BJ (cell line): ENCODE measurements at regions not wholly inside any gene's neighbourhood (a gene's known extent, or its start where the extent isn't known, plus 50 kb on each side); places are given as distances from the start of the nearest gene placed in this dataset.

Experiments used
- CTCF ChIA-PET: fragments of 350-600 bp; formaldehyde crosslinking; extraction: SDS; loops from one replicate; lab custom pipeline; 2021; ENCODE audit warnings: antibody characterized with exemption, inconsistent platforms; lab: Yijun Ruan, JAX
- POLR2A ChIA-PET: fragments of 300-600 bp; sonication (Branson Sonifier 250); formaldehyde crosslinking; extraction: SDS; loops from one replicate; lab custom pipeline; 2021; ENCODE audit warnings: antibody characterized with exemption; lab: Charles Lee
- DNase-seq: peaks from one replicate; pipeline ENCODE4 v3.0.0-alpha.2; 2011; ENCODE audit warnings: low read depth
- H3K27me3 ChIP-seq: 2 replicates; pipeline ENCODE4 v1.6.0; 2011; ENCODE audit warnings: low read length; ENCODE audit not compliant: control insufficient read depth, insufficient read depth
- H3K36me3 ChIP-seq: 2 replicates; pipeline ENCODE4 v1.5.1; 2011; ENCODE audit warnings: low read length; ENCODE audit not compliant: control insufficient read depth, insufficient read depth
- H3K4me3 ChIP-seq: 2 replicates; pipeline ENCODE4 v1.5.1; 2011; ENCODE audit warnings: low read depth, mild to moderate bottlenecking, control low read depth, low read length
- TF ChIP-seq, protein P1 (sequence below): IDR thresholded peaks from 2 replicates; pipeline ENCODE4 v1.5.1; 2011; ENCODE audit warnings: low read depth, mild to moderate bottlenecking, control low read depth, inconsistent platforms, low read length, moderate library complexity; ENCODE audit not compliant: insufficient read depth

DNA sequence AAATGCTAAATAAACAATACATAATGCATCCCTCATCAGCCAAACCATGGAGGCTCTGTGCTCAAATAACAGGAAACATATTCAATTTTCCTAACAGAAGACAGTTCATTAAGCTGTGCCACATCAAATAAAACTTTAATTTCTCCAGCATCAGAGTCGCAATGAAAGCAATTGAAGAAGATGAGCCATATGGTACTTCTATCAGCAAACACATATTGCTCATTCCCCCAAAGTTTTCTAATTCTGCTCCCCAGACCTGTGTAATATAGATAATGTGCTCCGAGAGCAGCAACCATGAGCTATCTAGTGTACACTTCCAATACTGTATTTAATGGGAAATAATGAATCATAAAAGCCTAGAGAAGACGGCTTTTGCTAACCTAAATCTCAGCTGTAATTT is 263.2 kb downstream of the MEIS1 start:
- ChIA-PET CTCF (interaction anchor here (1.2 kb wide), 1 partner anchor 14 kb away, joined by 3 read pairs; no protein-coding TSS in a partner anchor), POLR2A (no interaction called here)
- Histone ChIP-seq H3K4me3 (no peak overlapping the region), H3K27me3 (no peaks in the 10 kb centered on the region), H3K36me3 (no peaks in the 10 kb centered on the region)
- no peak for DNase-seq
- TF ChIP-seq, protein P1, sequence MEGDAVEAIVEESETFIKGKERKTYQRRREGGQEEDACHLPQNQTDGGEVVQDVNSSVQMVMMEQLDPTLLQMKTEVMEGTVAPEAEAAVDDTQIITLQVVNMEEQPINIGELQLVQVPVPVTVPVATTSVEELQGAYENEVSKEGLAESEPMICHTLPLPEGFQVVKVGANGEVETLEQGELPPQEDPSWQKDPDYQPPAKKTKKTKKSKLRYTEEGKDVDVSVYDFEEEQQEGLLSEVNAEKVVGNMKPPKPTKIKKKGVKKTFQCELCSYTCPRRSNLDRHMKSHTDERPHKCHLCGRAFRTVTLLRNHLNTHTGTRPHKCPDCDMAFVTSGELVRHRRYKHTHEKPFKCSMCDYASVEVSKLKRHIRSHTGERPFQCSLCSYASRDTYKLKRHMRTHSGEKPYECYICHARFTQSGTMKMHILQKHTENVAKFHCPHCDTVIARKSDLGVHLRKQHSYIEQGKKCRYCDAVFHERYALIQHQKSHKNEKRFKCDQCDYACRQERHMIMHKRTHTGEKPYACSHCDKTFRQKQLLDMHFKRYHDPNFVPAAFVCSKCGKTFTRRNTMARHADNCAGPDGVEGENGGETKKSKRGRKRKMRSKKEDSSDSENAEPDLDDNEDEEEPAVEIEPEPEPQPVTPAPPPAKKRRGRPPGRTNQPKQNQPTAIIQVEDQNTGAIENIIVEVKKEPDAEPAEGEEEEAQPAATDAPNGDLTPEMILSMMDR: no peak

DNA sequence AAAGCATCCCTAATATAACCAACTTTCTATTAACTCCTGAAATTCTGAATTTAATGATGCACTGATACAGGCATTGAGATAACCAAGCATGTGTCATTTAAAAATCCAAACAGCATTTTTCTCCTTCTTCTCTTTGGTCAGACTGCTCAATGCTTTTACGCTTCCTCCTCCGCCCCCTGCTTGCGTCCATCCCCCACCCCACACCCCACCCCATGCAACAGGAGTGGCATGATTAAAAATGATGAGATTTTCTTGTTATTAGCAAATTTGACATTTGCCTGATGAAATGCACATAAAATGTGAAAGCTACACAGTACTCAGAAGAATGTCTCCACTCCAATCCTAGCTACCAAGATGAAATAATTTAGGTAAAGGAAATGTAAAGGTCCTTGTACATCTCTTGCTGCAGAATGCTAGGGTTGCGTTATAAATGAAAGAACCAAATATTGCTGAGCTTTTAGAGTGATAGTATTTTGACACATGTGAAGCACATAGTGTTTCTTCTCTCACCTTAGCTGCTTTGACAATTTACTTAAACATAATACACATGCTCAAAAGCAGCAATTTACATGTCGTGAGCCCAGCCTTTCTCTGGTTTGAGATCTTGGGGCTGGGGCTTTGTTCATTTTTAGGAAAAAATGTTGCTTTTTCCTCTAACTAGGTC is 263.8 kb downstream of the MEIS1 start:
- no peak for DNase-seq
- Histone ChIP-seq H3K4me3 (no peak overlapping the region), H3K36me3 (no peaks in the 10 kb centered on the region), H3K27me3 (no peaks in the 10 kb centered on the region)
- TF ChIP-seq, protein P1: no peak
- ChIA-PET POLR2A (interaction anchor here (0.6 kb wide), 1 partner anchor 1639 kb away, joined by 3 read pairs; no protein-coding TSS in a partner anchor), CTCF (interaction anchor here (0.6 to 1.2 kb wide), 3 partner anchors 14 to 95 kb away, joined by 3 to 4 read pairs (median 3); no protein-coding TSS in a partner anchor)

DNA sequence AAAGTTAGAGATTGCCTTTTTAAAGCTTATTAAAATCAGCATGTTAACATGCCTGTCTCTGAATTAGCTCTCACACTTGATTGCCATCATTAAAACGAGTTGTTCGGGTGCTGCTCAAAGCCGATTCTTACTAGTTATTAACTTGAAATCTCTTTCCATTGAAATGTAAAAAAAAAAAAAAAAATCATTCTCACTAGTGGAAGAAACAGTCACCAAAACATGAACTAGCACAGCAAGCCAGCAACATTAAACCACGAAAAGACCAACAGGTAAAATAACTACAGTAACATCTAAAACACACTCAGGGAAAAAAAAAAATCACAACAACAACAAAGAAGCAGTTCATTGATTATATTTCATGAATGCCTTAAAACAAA is 264.5 kb downstream of the MEIS1 start:
- no peaks in the 10 kb centered on the region for H3K27me3 ChIP-seq
- ChIA-PET CTCF (interaction anchor here (0.8 kb wide), 1 partner anchor 37 kb away, joined by 4 read pairs; no protein-coding TSS in a partner anchor), POLR2A (no interaction called here)
- H3K4me3 ChIP-seq: no peak overlapping the region
- TF ChIP-seq, protein P1: no peak
- no peak for DNase-seq
- H3K36me3 ChIP-seq: no peaks in the 10 kb centered on the region; the same call in 1 of the 2 replicates

DNA sequence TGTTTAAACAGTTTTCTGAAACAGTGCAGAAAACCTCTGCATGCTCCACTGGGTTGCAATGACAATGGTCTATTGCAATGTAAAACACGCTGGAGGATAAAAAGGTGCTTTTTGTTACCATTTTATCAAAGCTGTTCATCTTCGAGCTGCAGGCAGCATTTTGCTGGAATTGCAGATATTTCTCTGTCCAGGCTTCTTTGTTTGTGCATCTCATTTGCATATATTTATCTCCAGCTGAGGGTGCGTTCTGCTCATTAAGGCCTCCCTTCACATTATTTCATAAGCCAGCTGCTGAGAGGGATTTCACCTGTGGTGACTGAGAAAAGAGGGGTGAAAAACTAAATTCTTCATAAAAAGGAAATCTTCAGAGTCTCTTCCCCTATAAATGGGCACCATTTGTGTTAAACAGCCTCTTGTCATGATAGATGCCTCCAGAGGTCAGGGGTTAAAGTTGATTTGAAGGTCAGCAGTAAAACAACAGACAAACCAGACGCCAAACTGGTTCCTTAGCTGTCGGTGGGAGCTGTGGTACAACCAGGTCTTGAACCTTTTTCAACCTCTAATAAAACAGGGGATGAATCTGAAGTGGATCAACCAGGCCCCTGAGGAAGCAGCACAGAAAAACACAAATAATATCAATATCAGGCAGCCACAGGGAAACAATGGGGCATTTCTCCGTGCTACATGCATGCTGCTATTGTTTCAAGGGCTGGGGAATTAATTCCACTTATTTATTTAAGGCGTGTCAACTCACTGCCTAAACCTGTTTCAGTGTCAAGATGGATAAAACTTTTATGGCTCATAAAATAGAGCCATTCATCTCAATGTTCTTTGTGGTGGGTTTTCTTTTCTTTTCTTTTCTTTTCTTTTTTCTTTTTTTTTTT is 265.1 kb downstream of the MEIS1 start:
- H3K36me3 ChIP-seq: no peaks in the 10 kb centered on the region; the same call in 1 of the 2 replicates
- H3K27me3 ChIP-seq: no peaks in the 10 kb centered on the region
- TF ChIP-seq, protein P1: no peak
- no peak for DNase-seq
- ChIA-PET POLR2A (no interaction called here), CTCF (interaction anchor here (0.8 to 0.9 kb wide), 2 partner anchors 9 to 37 kb away, joined by 3 to 4 read pairs; no protein-coding TSS in a partner anchor)
- H3K4me3 ChIP-seq: no peak overlapping the region

DNA sequence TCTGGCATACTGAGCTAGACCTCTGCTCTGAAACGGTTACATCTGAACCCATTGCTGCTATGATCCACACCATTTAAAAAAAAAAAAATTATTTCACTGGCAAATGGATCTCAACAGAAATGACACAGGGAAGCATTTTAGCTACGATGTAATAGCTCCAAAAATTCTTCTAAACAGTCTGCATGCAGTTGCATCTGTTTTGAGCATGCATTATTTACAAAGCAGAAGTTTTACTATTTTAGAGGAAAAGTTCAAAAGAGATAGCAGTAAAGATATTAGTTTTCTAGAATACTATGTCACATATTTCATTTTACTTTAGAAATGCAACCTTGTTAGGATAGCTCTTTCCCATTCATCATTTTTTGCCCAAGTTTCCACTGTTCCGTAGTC is 265.7 kb downstream of the MEIS1 start:
- no peak for DNase-seq
- Histone ChIP-seq H3K27me3 (no peaks in the 10 kb centered on the region), H3K4me3 (no peak overlapping the region), H3K36me3 (no peaks in the 10 kb centered on the region; the same call in 1 of the 2 replicates)
- ChIA-PET CTCF (interaction anchor here (0.6 to 1.3 kb wide), 5 partner anchors 8 to 85 kb away, joined by 3 to 6 read pairs (median 3); no protein-coding TSS in a partner anchor), POLR2A (no interaction called here)
- TF ChIP-seq, protein P1: no peak
